ENCODE measurements at regions not wholly inside any gene's neighbourhood (a gene's known extent, or its start where the extent isn't known, plus 50 kb on each side); places are given as distances from the start of the nearest gene placed in this dataset.

GRCh38 chr6:40146902-40147301 is 212.6 kb upstream of the MOCS1 start:
- no peak for TF ChIP-seq MAX (IDR thresholded peaks at IDR 0.05; ENCODE audit: low read depth)
- TF ChIP-seq CTCF (IDR thresholded peaks at IDR 0.05) = no peak
- no peak for TF ChIP-seq SIN3A (IDR thresholded peaks at IDR 0.05; ENCODE audit: borderline replicate concordance, low read depth, low read length)
